Psoas muscle (tissue), 7 donors: ENCODE measurements at regions not wholly inside any gene's neighbourhood (a gene's known extent, or its start where the extent isn't known, plus 50 kb on each side); places are given as distances from the start of the nearest gene placed in this dataset.

Experiments used
- ATAC-seq, 4 donors: fragments of 200-7000 bp; cut with Tn5 transposase; one replicate each; pipeline ENCODE4 v1.9.1; 2020; ENCODE audit warnings: moderate library complexity in 3 of 4, mild to moderate bottlenecking in 2 of 4
- DNase-seq, 2 donors: peaks; one replicate each; pipeline ENCODE4 v3.0.0-alpha.2; 2020
- H3K27ac ChIP-seq: fragments of 200-600 bp; one replicate; pipeline ENCODE4 v1.8.0; 2022
- H3K27me3 ChIP-seq, 3 donors: fragments of 200-600 bp in 1 of 3; one replicate each; pipeline versions ENCODE4 v1.6.1 to v1.8.0; 2013 to 2022; ENCODE audit warnings: low read length in 2 of 3, mild to moderate bottlenecking in 2 of 3, moderate library complexity in 1 of 3; ENCODE audit not compliant: insufficient read depth in 3 of 3
- H3K36me3 ChIP-seq, 2 donors: fragments of 200-600 bp in 1 of 2; one replicate each; pipeline versions ENCODE4 v1.6.1 to v1.8.0; 2013 to 2022; ENCODE audit warnings: low read depth in 1 of 2, mild to moderate bottlenecking in 1 of 2, moderate library complexity in 1 of 2; ENCODE audit not compliant: insufficient read depth in 1 of 2
- H3K4me1 ChIP-seq: fragments of 200-600 bp; one replicate; pipeline ENCODE4 v1.8.0; 2022
- H3K4me3 ChIP-seq: fragments of 200-600 bp; one replicate; pipeline ENCODE4 v1.8.0; 2022; ENCODE audit warnings: mild to moderate bottlenecking
- H3K9me3 ChIP-seq: fragments of 200-600 bp; one replicate; pipeline ENCODE4 v1.8.0; 2022
- WGBS, 3 donors: extraction: QIAGEN DNeasy Blood & Tissue Kit; methylation state at CpG; one replicate each; pipeline versions ENCODE4 v1.1.6 to v1.1.7; 2013; 5-methylcytosine and 5-hydroxymethylcytosine counted together
- intact Hi-C, 2 donors: fragments of 100-400 bp; cut with DNase I; formaldehyde crosslinking; loops; one replicate each; pipeline versions ENCODE4 v1.11.0 to v1.14.2; 2022
- TF ChIP-seq, protein P1 (sequence below): fragments of 200-600 bp; IDR thresholded peaks from one replicate; pipeline ENCODE4 v1.8.0; 2022; ENCODE audit warnings: antibody characterized with exemption
- donor health status: healthy with polysubstance abuse.
- donor health status: DM: no; HTN: no; CAD: no; lungs with moderate emphysema.
- donor health status: Bipolar disorder and iron deficiency.
- donor health status: healthy.
- donor health status: DM: yes; HTN: yes; CAD: no.
- donor health status: DM: no; HTN: no; CAD: no.
- donor health status: DM: yes; HTN: yes; CAD: no.

DNA sequence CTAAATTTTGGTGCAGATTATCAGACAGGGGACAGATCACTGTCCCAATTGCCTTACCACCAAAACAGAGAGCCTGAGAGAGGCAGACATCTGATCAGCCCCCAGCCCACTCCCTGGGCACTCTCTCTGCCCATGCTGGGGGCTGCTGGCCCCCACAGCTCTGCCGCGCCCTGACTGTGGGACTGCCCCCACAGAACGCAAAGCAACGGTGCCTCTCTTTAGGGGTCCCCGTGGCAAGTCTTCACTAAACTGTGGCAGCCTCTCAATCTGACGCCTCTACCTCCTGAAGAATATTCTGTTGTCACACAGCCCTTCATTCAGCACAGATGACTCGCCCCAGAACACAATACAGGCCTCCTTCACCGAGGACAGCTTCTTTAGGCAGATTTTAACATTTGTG lies 197.4 kb downstream of the ERCC6L2 start:
- 91 to 94% (median 93%) methylated on average over 8 of the region's 8 CpGs for WGBS, 3 donors
- TF ChIP-seq, protein P1, sequence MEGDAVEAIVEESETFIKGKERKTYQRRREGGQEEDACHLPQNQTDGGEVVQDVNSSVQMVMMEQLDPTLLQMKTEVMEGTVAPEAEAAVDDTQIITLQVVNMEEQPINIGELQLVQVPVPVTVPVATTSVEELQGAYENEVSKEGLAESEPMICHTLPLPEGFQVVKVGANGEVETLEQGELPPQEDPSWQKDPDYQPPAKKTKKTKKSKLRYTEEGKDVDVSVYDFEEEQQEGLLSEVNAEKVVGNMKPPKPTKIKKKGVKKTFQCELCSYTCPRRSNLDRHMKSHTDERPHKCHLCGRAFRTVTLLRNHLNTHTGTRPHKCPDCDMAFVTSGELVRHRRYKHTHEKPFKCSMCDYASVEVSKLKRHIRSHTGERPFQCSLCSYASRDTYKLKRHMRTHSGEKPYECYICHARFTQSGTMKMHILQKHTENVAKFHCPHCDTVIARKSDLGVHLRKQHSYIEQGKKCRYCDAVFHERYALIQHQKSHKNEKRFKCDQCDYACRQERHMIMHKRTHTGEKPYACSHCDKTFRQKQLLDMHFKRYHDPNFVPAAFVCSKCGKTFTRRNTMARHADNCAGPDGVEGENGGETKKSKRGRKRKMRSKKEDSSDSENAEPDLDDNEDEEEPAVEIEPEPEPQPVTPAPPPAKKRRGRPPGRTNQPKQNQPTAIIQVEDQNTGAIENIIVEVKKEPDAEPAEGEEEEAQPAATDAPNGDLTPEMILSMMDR, result no peak
- Histone ChIP-seq H3K4me1 (peaks cover 4% of the 10 kb centered on the region), H3K27me3 (no peaks in the 10 kb centered on the region), H3K9me3 (no peaks in the 10 kb centered on the region), H3K36me3 (no peaks in the 10 kb centered on the region), H3K27ac (no peak overlapping the region), H3K4me3 (no peak overlapping the region)
- DNase-seq (no peak), ATAC-seq (no peak)
- intact Hi-C loops, result no loop called here

DNA sequence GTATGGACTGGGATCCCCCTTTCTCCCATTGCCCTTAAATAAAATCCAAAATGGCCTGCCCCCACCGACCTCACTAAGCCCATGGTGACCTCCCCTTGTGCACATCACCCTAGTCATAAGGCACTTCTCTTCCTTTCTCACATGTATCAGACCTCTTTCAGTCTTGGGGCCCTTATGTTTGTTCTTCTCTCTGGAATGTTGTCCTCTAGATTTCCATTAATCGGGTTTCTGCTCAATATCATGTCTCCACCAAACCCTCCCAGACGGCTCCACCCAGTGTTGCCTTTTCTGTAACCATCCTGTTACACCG lies 196.3 kb downstream of the ERCC6L2 start:
- Histone ChIP-seq H3K4me1 (peaks cover 11% of the 10 kb centered on the region), H3K4me3 (no peak overlapping the region), H3K27ac (no peak overlapping the region), H3K27me3 (no peaks in the 10 kb centered on the region), H3K9me3 (no peaks in the 10 kb centered on the region), H3K36me3 (no peaks in the 10 kb centered on the region)
- no peak for ATAC-seq
- WGBS, 3 donors, result 84 to 90% (median 88%) methylated on average over 4 of the region's 4 CpGs
- no peak for DNase-seq
- TF ChIP-seq, protein P1, result no peak
- intact Hi-C loops, result no loop called here

DNA sequence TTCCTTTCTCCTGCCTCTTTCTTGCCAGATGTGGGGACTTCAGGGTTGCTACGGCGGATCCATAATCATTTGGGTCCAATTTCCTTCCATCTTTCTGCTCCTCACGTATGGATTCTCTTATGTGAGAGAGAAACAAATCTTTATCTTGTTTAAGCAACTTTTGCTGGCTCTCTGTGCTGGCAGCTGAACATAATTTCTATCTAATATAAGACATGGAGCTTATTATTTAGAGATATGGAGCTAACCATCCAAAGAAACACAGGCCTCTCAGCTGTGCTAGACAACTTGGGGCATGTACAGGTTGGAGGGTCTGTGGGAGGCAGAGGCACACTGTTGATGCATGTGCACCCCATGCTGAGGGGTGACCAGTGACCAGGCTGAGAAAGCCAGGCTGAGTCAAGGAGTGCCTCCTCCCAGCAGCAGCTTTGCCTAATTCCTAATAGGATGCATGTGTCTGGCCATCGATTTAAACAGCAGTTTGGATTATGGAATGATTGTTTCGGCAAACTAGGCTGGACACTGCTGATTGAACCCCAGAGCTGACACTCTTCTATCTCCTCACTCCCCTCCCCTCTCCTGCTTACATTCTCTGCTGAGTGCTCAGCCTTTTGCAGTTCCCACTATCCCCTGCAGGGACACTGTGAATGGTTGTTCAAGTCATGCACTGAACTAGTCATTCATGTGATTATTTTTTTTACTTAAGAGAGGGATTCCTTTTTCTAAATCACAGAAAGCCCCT lies 195.8 kb downstream of the ERCC6L2 start:
- H3K36me3 ChIP-seq, result no peaks in the 10 kb centered on the region
- DNase-seq (no peak), ATAC-seq (no peak)
- no peaks in the 10 kb centered on the region for H3K27me3 ChIP-seq
- H3K27ac ChIP-seq, result no peak overlapping the region
- intact Hi-C loops, result no loop called here
- H3K4me3 ChIP-seq, result no peak overlapping the region
- TF ChIP-seq, protein P1, result peak; percentile 24
- no peaks in the 10 kb centered on the region for H3K9me3 ChIP-seq
- WGBS, 3 donors, result 82 to 91% (median 87%) methylated on average over 5 of the region's 5 CpGs
- peaks cover 11% of the 10 kb centered on the region for H3K4me1 ChIP-seq

DNA sequence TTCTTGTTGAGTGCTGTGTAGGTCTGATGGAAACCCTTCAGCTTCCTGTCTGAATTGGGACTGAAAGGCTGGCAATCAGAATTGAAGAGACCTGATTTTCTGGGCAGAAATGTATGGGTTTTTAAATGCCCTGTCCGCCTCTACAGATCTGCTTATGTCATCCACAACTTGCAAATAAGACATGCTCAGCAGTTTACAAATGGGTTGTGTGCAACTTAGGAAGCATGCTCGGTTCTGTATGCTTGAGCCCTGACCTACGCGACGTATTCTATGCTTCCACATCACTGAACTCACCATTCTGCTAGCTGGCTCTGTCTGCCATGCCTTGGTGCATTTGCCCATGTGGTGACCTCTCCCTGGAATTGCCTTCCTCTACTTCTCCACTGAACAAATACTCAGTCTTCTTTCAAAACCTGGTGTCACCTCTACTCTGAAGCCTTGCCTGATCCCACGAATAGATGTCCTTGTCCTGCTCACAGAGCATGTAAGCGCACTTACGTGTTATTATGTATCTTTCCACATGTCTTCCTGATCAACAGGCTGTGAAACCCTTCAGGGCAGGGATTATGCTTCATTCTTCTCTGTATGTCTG lies 194.2 kb downstream of the ERCC6L2 start:
- Histone ChIP-seq H3K9me3 (no peaks in the 10 kb centered on the region), H3K27ac (no peak overlapping the region), H3K4me3 (no peak overlapping the region), H3K36me3 (no peaks in the 10 kb centered on the region), H3K27me3 (no peaks in the 10 kb centered on the region), H3K4me1 (peaks cover 11% of the 10 kb centered on the region)
- TF ChIP-seq, protein P1, result no peak
- intact Hi-C loops, result no loop called here
- DNase-seq (no peak), ATAC-seq (no peak)
- 94 to 96% (median 95%) methylated on average over 8 of the region's 8 CpGs for WGBS, 3 donors

DNA sequence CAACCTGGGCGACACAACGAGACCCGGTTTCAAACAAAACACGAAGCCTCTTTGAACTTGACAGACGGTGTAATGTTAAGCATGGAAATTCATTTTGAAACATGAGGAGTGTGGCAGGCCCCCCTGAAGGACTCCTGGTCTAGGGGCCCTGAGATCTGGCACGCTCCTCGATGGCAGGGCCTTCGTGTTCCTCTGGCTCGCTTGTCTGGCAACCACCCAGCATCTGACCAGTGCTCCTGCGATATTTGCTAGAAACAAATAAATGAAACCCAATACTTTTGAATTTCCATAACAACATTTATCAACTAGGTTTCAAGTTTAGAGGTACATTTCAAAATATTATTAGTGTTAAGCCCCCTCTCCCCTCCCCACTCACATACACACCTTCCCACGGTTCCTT lies 193.0 kb downstream of the ERCC6L2 start:
- Histone ChIP-seq H3K27ac (no peak overlapping the region), H3K4me3 (no peak overlapping the region), H3K4me1 (peaks cover 11% of the 10 kb centered on the region), H3K36me3 (no peaks in the 10 kb centered on the region), H3K9me3 (no peaks in the 10 kb centered on the region), H3K27me3 (no peaks in the 10 kb centered on the region)
- intact Hi-C loops, result no loop called here
- no peak for ATAC-seq
- DNase-seq, result no peak
- TF ChIP-seq, protein P1, result no peak
- 30 to 49% (median 36%) methylated on average over 11 of the region's 11 CpGs for WGBS, 3 donors
